Gastrocnemius medialis (tissue), 2 donors: ENCODE measurements at regions not wholly inside any gene's neighbourhood (a gene's known extent, or its start where the extent isn't known, plus 50 kb on each side); places are given as distances from the start of the nearest gene placed in this dataset.

Source experiments
- microRNA-seq, 2 donors: library from miRNA; unstranded; fragments of <30 nt; microRNA quantifications; one replicate each; pipeline ENCODE4, GENCODE V29; 2016; ENCODE audit warnings: borderline replicate concordance in 2 of 2

Small RNAs in the stretch of these regions (microRNA-seq; reads per million reads assigned to microRNA genes)
- 0 reads per million in 2 donors for gene MIR6724-3
- gene MIR6724-4 = 0 reads per million in 2 donors
